ENCODE measurements at regions not wholly inside any gene's neighbourhood (a gene's known extent, or its start where the extent isn't known, plus 50 kb on each side); places are given as distances from the start of the nearest gene placed in this dataset.
"Not testable (repeated sequence)": the region's sequence is repeated elsewhere in the genome, so short reads cannot be mapped to it uniquely, and the experiment has no call there.

- Histone ChIP-seq H3K36me3 (ENCODE audit: control insufficient read depth, low read depth, low read length) (no peaks in the 10 kb centered on the region), H3K9ac (ENCODE audit: low read length) (no peak overlapping the region), H3K27me3 (ENCODE audit: control insufficient read depth, insufficient read depth, low read length) (peaks cover 12% of the 10 kb centered on the region)
Observed at GRCh38 chr5:39656600-39656999, 231.8 kb upstream of the DAB2 start.

GRCh38 chr5:39654715-39655114, 229.9 kb upstream of the DAB2 start:
- H3K27ac ChIP-seq (ENCODE audit: low read length), result no peak overlapping the region
- peaks cover 5% of the 10 kb centered on the region for H3K27me3 ChIP-seq (ENCODE audit: control insufficient read depth, insufficient read depth, low read length)
- no peaks in the 10 kb centered on the region for H3K9me3 ChIP-seq (ENCODE audit: control insufficient read depth, low read depth, low read length)
- H3K4me3 ChIP-seq (ENCODE audit: low read length), result no peak overlapping the region
- no peaks in the 10 kb centered on the region for H3K4me1 ChIP-seq (ENCODE audit: control insufficient read depth, low read depth, low read length)
- no peaks in the 10 kb centered on the region for H3K36me3 ChIP-seq (ENCODE audit: control insufficient read depth, low read depth, low read length)
- H3K9ac ChIP-seq (ENCODE audit: low read length), result no peak overlapping the region

More at GRCh38 chr5:39656600-39656999, 231.8 kb upstream of the DAB2 start:
- no peak overlapping the region for H3K4me3 ChIP-seq (ENCODE audit: low read length)
- H3K9me3 ChIP-seq (ENCODE audit: control insufficient read depth, low read depth, low read length), result no peaks in the 10 kb centered on the region
- H3K4me1 ChIP-seq (ENCODE audit: control insufficient read depth, low read depth, low read length), result peaks cover 11% of the 10 kb centered on the region
- H3K27ac ChIP-seq (ENCODE audit: low read length), result no peak overlapping the region

GRCh38 chr5:39652481-39652880, 227.7 kb upstream of the DAB2 start:
- H3K27me3 ChIP-seq (ENCODE audit: control insufficient read depth, insufficient read depth, low read length); H3K4me1 ChIP-seq (ENCODE audit: control insufficient read depth, low read depth, low read length); H3K27ac ChIP-seq (ENCODE audit: low read length); H3K9me3 ChIP-seq (ENCODE audit: control insufficient read depth, low read depth, low read length); H3K4me3 ChIP-seq (ENCODE audit: low read length); H3K9ac ChIP-seq (ENCODE audit: low read length); H3K36me3 ChIP-seq (ENCODE audit: control insufficient read depth, low read depth, low read length): not testable (repeated sequence)

GRCh38 chr5:39652036-39652435, 227.3 kb upstream of the DAB2 start:
- Histone ChIP-seq H3K9ac (ENCODE audit: low read length) (no peak overlapping the region), H3K36me3 (ENCODE audit: control insufficient read depth, low read depth, low read length) (no peaks in the 10 kb centered on the region), H3K27ac (ENCODE audit: low read length) (no peak overlapping the region), H3K27me3 (ENCODE audit: control insufficient read depth, insufficient read depth, low read length) (no peaks in the 10 kb centered on the region), H3K4me1 (ENCODE audit: control insufficient read depth, low read depth, low read length) (no peaks in the 10 kb centered on the region), H3K9me3 (ENCODE audit: control insufficient read depth, low read depth, low read length) (no peaks in the 10 kb centered on the region), H3K4me3 (ENCODE audit: low read length) (no peak overlapping the region)

- Histone ChIP-seq H3K27me3 (ENCODE audit: control insufficient read depth, insufficient read depth, low read length) (no peaks in the 10 kb centered on the region), H3K27ac (ENCODE audit: low read length) (no peak overlapping the region), H3K9me3 (ENCODE audit: control insufficient read depth, low read depth, low read length) (no peaks in the 10 kb centered on the region), H3K4me3 (ENCODE audit: low read length) (no peak overlapping the region), H3K4me1 (ENCODE audit: control insufficient read depth, low read depth, low read length) (no peaks in the 10 kb centered on the region), H3K9ac (ENCODE audit: low read length) (no peak overlapping the region), H3K36me3 (ENCODE audit: control insufficient read depth, low read depth, low read length) (no peaks in the 10 kb centered on the region)
Observed at GRCh38 chr5:39650008-39650762, 225.4 kb upstream of the DAB2 start.

GRCh38 chr5:39648848-39649227, 224.1 kb upstream of the DAB2 start:
- Histone ChIP-seq H3K27me3 (ENCODE audit: control insufficient read depth, insufficient read depth, low read length) (no peaks in the 10 kb centered on the region), H3K36me3 (ENCODE audit: control insufficient read depth, low read depth, low read length) (no peaks in the 10 kb centered on the region), H3K9ac (ENCODE audit: low read length) (no peak overlapping the region), H3K4me1 (ENCODE audit: control insufficient read depth, low read depth, low read length) (no peaks in the 10 kb centered on the region), H3K9me3 (ENCODE audit: control insufficient read depth, low read depth, low read length) (no peaks in the 10 kb centered on the region), H3K27ac (ENCODE audit: low read length) (no peak overlapping the region), H3K4me3 (ENCODE audit: low read length) (no peak overlapping the region)

- H3K9ac ChIP-seq (ENCODE audit: low read length), result no peak overlapping the region
- no peaks in the 10 kb centered on the region for H3K9me3 ChIP-seq (ENCODE audit: control insufficient read depth, low read depth, low read length)
- no peaks in the 10 kb centered on the region for H3K27me3 ChIP-seq (ENCODE audit: control insufficient read depth, insufficient read depth, low read length)
- H3K4me3 ChIP-seq (ENCODE audit: low read length), result no peak overlapping the region
- H3K36me3 ChIP-seq (ENCODE audit: control insufficient read depth, low read depth, low read length), result no peaks in the 10 kb centered on the region
- no peaks in the 10 kb centered on the region for H3K4me1 ChIP-seq (ENCODE audit: control insufficient read depth, low read depth, low read length)
- no peak overlapping the region for H3K27ac ChIP-seq (ENCODE audit: low read length)
Observed at GRCh38 chr5:39648085-39648847, 223.5 kb upstream of the DAB2 start.

GRCh38 chr5:39640552-39640951, 215.8 kb upstream of the DAB2 start:
- H3K27ac ChIP-seq (ENCODE audit: low read length), result no peak overlapping the region
- H3K4me3 ChIP-seq (ENCODE audit: low read length), result no peak overlapping the region
- H3K9ac ChIP-seq (ENCODE audit: low read length), result no peak overlapping the region
- H3K4me1 ChIP-seq (ENCODE audit: control insufficient read depth, low read depth, low read length), result no peaks in the 10 kb centered on the region
- H3K9me3 ChIP-seq (ENCODE audit: control insufficient read depth, low read depth, low read length), result no peaks in the 10 kb centered on the region
- no peaks in the 10 kb centered on the region for H3K36me3 ChIP-seq (ENCODE audit: control insufficient read depth, low read depth, low read length)
- H3K27me3 ChIP-seq (ENCODE audit: control insufficient read depth, insufficient read depth, low read length), result no peaks in the 10 kb centered on the region

GRCh38 chr5:39639618-39640089, 214.9 kb upstream of the DAB2 start:
- no peak overlapping the region for H3K27ac ChIP-seq (ENCODE audit: low read length)
- H3K4me1 ChIP-seq (ENCODE audit: control insufficient read depth, low read depth, low read length), result no peaks in the 10 kb centered on the region

GRCh38 chr5:39638813-39639212, 214.0 kb upstream of the DAB2 start:
- no peaks in the 10 kb centered on the region for H3K4me1 ChIP-seq (ENCODE audit: control insufficient read depth, low read depth, low read length)
- no peaks in the 10 kb centered on the region for H3K27me3 ChIP-seq (ENCODE audit: control insufficient read depth, insufficient read depth, low read length)
- H3K27ac ChIP-seq (ENCODE audit: low read length), result no peak overlapping the region
- no peaks in the 10 kb centered on the region for H3K9me3 ChIP-seq (ENCODE audit: control insufficient read depth, low read depth, low read length)
- H3K36me3 ChIP-seq (ENCODE audit: control insufficient read depth, low read depth, low read length), result no peaks in the 10 kb centered on the region
- H3K4me3 ChIP-seq (ENCODE audit: low read length), result no peak overlapping the region
- H3K9ac ChIP-seq (ENCODE audit: low read length), result no peak overlapping the region

More at GRCh38 chr5:39639618-39640089, 214.9 kb upstream of the DAB2 start:
- H3K36me3 ChIP-seq (ENCODE audit: control insufficient read depth, low read depth, low read length), result no peaks in the 10 kb centered on the region
- no peak overlapping the region for H3K4me3 ChIP-seq (ENCODE audit: low read length)
- H3K9ac ChIP-seq (ENCODE audit: low read length), result no peak overlapping the region
- H3K27me3 ChIP-seq (ENCODE audit: control insufficient read depth, insufficient read depth, low read length), result no peaks in the 10 kb centered on the region
- H3K9me3 ChIP-seq (ENCODE audit: control insufficient read depth, low read depth, low read length), result no peaks in the 10 kb centered on the region

GRCh38 chr5:39633057-39633456, 208.3 kb upstream of the DAB2 start:
- no peak overlapping the region for H3K27ac ChIP-seq (ENCODE audit: low read length)
- no peaks in the 10 kb centered on the region for H3K27me3 ChIP-seq (ENCODE audit: control insufficient read depth, insufficient read depth, low read length)
- no peaks in the 10 kb centered on the region for H3K4me1 ChIP-seq (ENCODE audit: control insufficient read depth, low read depth, low read length)
- H3K9me3 ChIP-seq (ENCODE audit: control insufficient read depth, low read depth, low read length), result no peaks in the 10 kb centered on the region
- H3K4me3 ChIP-seq (ENCODE audit: low read length), result no peak overlapping the region
- no peak overlapping the region for H3K9ac ChIP-seq (ENCODE audit: low read length)
- H3K36me3 ChIP-seq (ENCODE audit: control insufficient read depth, low read depth, low read length), result no peaks in the 10 kb centered on the region

GRCh38 chr5:39631958-39632357, 207.2 kb upstream of the DAB2 start:
- H3K4me1 ChIP-seq (ENCODE audit: control insufficient read depth, low read depth, low read length), result no peaks in the 10 kb centered on the region
- no peak overlapping the region for H3K4me3 ChIP-seq (ENCODE audit: low read length)
- no peaks in the 10 kb centered on the region for H3K27me3 ChIP-seq (ENCODE audit: control insufficient read depth, insufficient read depth, low read length)
- no peaks in the 10 kb centered on the region for H3K9me3 ChIP-seq (ENCODE audit: control insufficient read depth, low read depth, low read length)
- H3K9ac ChIP-seq (ENCODE audit: low read length), result no peak overlapping the region
- no peaks in the 10 kb centered on the region for H3K36me3 ChIP-seq (ENCODE audit: control insufficient read depth, low read depth, low read length)
- H3K27ac ChIP-seq (ENCODE audit: low read length), result no peak overlapping the region

All from iPS-18a (cell line).